ENCODE measurements at regions not wholly inside any gene's neighbourhood (a gene's known extent, or its start where the extent isn't known, plus 50 kb on each side); places are given as distances from the start of the nearest gene placed in this dataset.

- intact Hi-C loops (cut with DNase I) = no loop called here
- DNase-seq = peak in 2 of 10 donors; percentile 16 to 35
Observed at GRCh38 chr22:47376322-47376700, 613.9 kb downstream of the TBC1D22A start.

- peak in 5 of 10 donors; percentile 1 to 66 (median 63) for DNase-seq
- intact Hi-C loops (cut with DNase I) = no loop called here
Observed at GRCh38 chr22:47375621-47376321, 613.3 kb downstream of the TBC1D22A start.

GRCh38 chr22:47374901-47375575 lies 612.6 kb downstream of the TBC1D22A start:
- intact Hi-C loops (cut with DNase I) = no loop called here
- DNase-seq = peak in 4 of 10 donors; percentile 14 to 67 (median 62)

- peak in 2 of 10 donors; percentile 20 to 64 for DNase-seq
- intact Hi-C loops (cut with DNase I) = no loop called here
Observed at GRCh38 chr22:47374273-47374771, 611.9 kb downstream of the TBC1D22A start.

- intact Hi-C loops (cut with DNase I) = no loop called here
- peak in 2 of 10 donors; percentile 44 to 51 for DNase-seq
Observed at GRCh38 chr22:47373648-47374272, 611.3 kb downstream of the TBC1D22A start.

DNA sequence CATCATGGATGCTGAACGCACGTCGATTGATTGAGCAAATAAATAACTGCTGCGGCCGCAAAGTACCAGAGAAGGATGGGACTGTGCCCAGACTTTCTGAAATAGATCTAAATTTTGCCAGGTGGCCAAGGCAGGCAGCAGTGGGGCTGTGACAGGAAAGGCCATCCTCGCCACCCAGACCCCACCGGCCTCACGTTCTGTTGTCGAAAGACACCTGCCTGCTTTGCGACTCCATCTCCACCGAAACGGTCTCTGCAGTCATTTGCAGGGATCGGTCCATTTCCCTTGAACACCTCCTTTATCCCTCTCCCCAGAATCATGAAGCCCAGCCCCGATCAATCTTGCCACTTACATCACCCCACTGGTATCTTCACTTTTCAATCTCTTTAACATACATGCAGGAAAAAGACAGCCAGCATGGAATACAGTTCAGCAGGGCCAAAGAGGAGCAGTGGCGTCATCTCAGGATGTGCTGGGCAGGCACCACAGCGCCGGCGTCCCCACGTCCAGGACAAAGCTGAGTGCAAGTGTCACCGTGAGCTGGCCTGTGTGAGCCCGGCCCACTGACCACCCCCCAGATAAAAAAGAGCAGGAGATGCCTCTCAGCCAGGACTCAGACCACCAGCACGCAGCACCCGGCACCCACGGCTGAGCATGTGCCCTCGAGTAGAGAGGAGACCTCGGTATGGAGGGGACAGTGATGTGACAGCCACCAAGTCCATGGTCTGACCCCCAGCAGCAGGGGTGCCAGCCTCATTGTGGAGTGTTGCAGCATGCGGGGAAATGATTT lies 610.3 kb downstream of the TBC1D22A start:
- intact Hi-C loops (cut with DNase I) = no loop called here
- peak in 4 of 10 donors; percentile 23 to 72 (median 56) for DNase-seq

GRCh38 chr22:47372111-47372581 lies 609.7 kb downstream of the TBC1D22A start:
- peak in 4 of 10 donors; percentile 27 to 67 (median 56) for DNase-seq
- intact Hi-C loops (cut with DNase I) = no loop called here

DNA sequence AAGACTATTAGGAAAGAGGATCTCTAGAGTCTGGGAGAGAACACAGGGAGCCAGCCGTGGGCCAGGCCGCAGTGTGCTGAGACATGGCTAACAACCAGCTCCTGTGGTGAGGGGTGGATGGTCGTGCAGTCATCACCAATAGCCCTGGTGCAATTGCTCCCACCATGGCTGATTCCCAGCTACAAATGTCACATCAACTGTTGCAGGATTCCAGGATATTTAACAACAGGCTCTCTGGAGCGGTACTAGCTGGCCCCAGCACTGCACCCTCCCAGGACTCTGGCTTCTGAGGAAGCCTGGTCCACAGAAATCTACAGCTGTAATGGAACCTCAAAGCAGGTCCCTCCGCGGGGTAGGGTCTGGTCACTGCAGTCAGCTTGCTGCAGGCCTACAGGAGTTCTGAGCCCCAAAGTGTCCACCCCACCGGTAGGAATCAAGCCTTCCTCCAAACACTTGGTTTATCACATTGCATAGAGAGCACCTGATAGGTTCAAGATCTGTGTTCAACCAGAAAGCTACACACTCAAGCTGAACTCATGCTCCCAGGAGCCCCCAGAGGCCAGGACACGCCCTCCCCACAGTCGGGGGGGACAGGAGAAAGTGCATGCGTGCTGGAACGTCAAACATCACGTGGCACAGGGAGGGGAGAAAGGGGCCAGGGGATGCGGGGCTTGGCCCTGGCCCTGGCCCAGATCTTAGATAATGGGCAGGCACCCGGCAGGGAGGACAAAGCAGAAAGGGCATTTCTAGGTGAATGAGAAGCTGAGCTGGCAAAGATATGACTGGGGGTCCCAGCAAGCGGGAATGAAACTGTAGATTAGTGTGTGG lies 609.0 kb downstream of the TBC1D22A start:
- peak in 3 of 10 donors; percentile 18 to 57 (median 52) for DNase-seq
- intact Hi-C loops (cut with DNase I) = no loop called here

DNA sequence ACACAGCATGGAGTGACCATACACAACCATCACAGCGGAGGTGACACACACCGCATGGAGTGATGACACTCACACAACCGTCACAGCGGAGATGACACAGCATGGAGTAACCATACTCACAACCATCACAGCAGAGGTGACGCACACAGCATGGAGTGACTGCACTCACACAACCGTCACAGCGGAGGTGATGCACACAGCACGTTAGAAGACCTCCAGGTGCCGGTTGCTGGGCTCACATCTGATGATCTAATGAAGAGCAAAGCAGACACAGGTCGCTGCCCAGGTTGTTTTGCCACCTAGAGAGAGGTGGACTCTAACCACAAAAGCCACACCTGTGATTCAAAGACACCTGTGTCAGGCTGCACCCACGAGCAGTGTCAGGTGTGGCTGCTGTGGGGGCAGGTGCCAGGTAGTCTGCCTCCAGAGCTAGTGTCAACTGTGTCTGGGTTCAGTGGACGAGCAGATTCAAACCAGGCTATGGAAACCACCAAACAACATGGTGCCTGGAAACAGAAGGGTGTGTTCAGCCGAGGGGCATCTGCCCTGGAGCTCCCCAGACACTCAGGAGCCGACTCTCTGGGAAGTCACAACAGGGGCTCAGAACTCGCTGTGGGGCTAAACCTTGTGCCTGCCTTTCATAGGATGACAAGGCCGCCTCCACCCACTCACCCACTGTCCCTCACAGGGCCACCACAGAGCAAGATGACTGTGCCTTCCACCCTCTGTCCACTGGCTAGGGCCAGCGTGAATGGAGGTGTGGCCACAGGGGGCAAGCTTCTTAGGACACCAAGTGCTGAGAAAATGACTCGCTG lies 608.2 kb downstream of the TBC1D22A start:
- peak in 1 of 10 donors; percentile 24 for DNase-seq
- intact Hi-C loops (cut with DNase I) = no loop called here

DNA sequence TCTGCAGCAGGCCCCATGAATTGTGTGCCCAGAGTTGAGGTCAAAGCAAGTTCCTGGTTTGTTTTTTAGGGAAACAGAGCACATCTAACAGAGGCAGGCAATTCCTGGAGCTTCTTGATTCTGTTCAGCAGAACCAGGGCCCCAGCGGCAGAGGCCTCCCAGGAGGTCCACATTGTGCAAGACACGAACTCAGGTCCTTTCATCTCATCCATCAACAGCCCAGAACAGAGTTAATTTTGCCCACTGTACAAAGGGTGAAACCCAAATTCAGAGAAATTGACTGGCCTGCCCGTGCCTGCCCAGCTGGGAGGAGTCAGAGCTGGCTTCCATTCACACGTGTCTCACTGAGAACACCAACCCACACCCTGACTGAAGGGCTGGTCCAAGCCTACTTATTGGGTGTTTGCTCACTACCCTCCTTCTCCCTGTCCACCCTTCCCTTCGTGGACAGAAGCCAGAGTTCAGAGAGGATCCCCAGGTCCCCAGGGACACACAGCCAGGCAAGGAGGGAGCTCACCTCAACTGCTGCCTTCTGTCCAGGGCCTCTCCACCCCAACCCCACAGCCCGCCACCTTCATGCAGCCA lies 607.1 kb downstream of the TBC1D22A start:
- DNase-seq = peak in 1 of 10 donors; percentile 32
- intact Hi-C loops (cut with DNase I) = no loop called here

DNA sequence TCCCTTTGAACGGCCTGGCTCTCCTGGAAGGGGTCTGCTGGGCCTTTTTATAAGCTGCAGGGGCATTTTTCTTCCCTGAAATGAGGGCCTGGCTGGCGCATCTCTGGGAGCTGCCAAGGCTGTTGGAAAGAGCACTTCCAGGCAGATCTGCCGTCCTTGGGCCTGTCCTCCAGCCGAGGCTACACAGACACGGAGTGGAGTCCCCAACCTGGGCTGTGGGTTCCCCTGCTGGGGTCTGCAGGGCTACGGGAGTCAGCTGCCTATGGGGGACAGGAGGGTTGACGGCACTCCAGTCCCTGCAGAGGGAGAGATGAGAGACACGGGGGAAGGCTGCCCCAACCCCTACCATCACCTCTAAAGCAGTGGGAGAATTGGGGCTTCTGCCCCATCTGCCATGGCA lies 606.6 kb downstream of the TBC1D22A start:
- intact Hi-C loops (cut with DNase I) = no loop called here
- DNase-seq = peak in 2 of 10 donors; percentile 18 to 57

DNA sequence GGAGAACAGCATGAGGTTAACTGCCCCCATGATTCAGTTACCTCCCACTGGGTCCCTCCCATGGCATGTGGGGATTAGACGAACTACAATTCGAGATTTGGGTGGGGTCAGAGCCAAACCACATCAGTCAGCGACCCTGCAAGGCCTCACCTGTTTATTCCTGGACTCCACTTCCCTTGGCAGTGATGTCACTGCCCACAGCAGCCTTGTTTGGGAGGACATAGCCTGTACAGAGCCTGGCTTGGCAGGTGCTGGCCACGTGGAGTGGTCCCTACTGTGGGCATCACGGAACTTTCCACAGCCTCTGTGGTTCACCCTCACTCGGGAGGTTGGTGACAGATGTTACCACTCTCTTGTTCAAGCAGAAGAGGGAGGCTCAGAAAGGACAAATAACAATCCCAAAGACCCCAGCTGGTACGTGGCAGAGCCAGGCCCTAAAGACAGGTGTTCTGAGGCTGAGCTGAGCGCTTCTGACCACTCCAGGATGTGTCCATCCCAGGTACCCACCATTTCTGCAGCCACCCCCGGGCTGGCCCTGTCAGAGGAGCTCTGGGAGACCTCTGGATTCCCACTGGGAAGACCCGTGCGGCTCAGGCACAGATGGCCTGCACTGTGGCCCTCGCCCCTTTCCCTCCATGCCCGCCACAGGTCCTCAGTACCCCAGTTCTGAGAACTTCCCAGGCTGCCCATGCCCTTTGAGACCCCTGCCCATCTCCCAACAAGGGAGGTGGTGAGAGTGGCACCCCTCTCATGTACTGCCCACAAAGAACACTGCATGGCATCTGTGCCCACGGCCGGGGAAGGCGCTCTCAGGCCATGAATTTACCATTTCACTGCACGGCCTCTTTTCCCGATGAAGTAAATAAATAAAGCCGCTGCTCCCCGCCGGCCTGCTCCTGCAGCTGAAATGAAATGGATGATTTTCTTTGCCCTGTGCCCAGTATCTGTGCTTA lies 605.8 kb downstream of the TBC1D22A start:
- peak in 2 of 10 donors; percentile 10 to 46 for DNase-seq
- intact Hi-C loops (cut with DNase I) = no loop called here

- intact Hi-C loops (cut with DNase I) = no loop called here
Observed at GRCh38 chr22:47367107-47367690, 604.7 kb downstream of the TBC1D22A start.

DNA sequence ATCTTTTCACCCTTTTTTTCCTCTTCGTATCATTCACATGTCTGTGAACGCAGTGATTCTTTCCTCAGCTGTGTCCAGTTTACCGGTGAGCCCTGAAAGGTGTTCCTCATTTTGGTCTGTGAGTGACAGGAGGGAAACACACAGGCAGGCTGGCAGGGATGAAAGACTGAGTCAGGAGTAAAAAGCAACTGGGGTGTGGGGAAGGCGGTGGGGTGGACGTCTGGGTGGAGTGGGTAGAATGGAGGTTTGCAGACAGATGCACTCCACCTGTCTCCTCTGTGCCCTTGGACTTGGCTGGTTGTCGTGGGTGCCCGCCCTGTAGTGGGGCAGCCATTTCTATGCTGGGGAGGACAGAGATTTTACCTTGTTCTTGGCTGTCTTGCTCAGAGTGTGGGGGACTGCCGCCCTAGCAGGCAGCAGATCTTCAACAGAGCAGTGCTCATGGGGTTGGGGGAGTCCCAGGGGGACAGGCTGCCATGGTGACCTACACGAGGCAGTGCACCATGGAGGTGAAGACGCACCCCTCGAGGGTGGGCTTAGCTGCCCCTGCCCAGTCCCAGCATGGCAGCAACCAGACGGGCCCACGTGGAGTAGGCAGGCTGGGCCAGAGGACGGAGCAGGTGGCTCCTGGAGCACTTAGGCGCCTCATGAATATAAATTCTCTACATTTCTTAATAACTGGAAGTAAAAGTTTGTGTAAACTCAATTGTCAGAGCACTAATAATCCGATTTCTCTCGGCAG lies 603.7 kb downstream of the TBC1D22A start:
- DNase-seq = peak in 2 of 10 donors; percentile 19 to 39
- intact Hi-C loops (cut with DNase I) = no loop called here

More at GRCh38 chr22:47367107-47367690, 604.7 kb downstream of the TBC1D22A start:
- peak in 1 of 10 donors; percentile 50 for DNase-seq

DNA sequence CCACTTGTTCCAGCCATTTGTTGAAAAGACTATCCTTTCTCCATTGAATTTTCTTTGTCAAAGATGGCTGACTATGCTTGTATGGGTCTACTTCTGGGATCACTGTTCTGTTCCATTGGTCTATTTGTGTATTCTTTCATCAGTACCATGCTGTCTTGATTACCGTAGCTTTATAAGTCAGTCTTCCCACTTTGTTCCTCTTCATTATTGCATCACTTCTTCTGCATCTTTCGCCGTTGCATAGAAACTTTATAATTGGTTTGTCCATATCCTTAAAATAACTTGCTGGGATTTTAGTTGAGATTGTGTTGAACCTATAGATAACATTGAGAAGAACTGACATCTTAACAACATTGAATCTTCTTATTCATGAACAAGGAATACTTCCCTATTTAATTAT lies 598.8 kb downstream of the TBC1D22A start:
- intact Hi-C loops (cut with DNase I) = no loop called here
- no peak for DNase-seq

DNA sequence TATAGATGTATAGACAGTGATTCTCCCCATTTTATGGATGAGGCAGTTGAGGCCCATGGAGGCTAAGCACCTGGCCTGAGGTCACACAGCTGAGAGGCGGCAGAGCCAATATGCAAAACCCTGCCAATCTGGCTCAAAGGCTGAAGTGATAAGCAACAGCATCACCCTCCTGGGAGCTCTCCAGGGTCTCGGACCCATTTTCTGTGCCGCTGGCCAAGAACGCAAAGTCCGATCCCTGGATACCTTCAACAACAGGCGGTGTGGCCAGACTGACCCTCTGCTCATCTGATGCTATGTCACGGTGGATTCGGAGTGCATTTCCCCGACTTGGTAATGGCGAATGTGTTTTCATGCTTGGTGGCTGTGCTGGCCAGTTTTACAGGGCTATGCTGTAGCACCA lies 595.0 kb downstream of the TBC1D22A start:
- peak in 1 of 10 donors; percentile 22 for DNase-seq
- intact Hi-C loops (cut with DNase I) = no loop called here

Data from posterior cingulate gyrus (tissue), 11 donors.